ENCODE measurements at regions not wholly inside any gene's neighbourhood (a gene's known extent, or its start where the extent isn't known, plus 50 kb on each side); places are given as distances from the start of the nearest gene placed in this dataset.

DNA sequence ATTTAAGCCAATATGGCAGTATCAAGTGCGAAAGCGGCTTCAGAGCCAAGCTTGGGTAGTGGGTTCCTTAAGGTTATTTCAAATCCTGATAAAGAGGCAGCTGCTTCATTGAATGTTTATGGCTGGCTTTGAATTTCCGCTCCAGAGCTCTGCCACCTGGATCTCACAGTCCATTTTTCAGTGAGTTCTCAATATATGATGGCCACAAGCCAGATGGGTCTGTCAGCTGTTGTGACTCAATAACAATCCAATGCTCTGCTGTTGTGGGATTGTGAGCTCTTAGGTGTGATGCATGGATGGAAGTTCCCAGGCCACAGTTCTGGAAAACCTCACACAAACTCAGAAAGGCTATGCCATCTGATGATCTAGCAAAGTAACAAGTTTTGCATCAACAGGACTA is 743.8 kb upstream of the LRRN3 start:
- Histone ChIP-seq H3K4me3 (ENCODE audit: low read depth in 1 of 2, low read length in 2 of 2) (no peak overlapping the region), H3K36me3 (ENCODE audit: control insufficient read depth in 1 of 2, insufficient read depth in 2 of 2, low read length in 2 of 2) (no peaks in the 10 kb centered on the region), H3K27me3 (ENCODE audit: low read depth, low read length) (no peaks in the 10 kb centered on the region), H3K9me3 (ENCODE audit: control insufficient read depth in 1 of 2, low read length in 2 of 2) (no peaks in the 10 kb centered on the region), H3K27ac (ENCODE audit: low read length) (no peak overlapping the region), H3K4me1 (ENCODE audit: control insufficient read depth in 1 of 2, insufficient read depth in 2 of 2, low read length in 2 of 2) (no peaks in the 10 kb centered on the region)

DNA sequence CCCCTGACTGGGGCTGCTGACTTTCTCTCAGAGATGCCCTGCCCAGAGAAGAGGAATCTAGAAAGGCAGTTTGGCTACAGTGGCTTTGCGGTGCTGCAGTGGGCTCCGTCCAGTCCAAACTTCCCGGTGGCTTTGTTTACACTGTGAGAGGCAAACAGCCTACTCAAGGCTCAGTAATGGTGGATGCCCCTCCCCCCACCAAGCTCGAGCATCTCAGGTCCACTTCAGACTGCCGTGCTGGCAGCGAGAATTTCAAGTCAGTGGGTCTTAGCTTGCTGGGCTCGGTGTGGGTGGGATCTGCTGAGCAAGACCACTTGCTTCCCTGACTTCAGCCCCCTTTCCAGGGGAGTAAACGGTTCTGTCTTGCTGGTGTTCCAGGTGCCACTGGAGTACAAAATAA is 734.5 kb upstream of the LRRN3 start:
- Histone ChIP-seq H3K9me3 (ENCODE audit: control insufficient read depth in 1 of 2, low read length in 2 of 2) (peaks cover 0 to 3% of the 10 kb centered on the region in 2 donors), H3K4me3 (ENCODE audit: low read depth in 1 of 2, low read length in 2 of 2) (no peak overlapping the region), H3K27me3 (ENCODE audit: low read depth, low read length) (no peaks in the 10 kb centered on the region), H3K36me3 (ENCODE audit: control insufficient read depth in 1 of 2, insufficient read depth in 2 of 2, low read length in 2 of 2) (no peaks in the 10 kb centered on the region), H3K4me1 (ENCODE audit: control insufficient read depth in 1 of 2, insufficient read depth in 2 of 2, low read length in 2 of 2) (peaks cover 0 to 5% of the 10 kb centered on the region in 2 donors), H3K27ac (ENCODE audit: low read length) (no peak overlapping the region)

DNA sequence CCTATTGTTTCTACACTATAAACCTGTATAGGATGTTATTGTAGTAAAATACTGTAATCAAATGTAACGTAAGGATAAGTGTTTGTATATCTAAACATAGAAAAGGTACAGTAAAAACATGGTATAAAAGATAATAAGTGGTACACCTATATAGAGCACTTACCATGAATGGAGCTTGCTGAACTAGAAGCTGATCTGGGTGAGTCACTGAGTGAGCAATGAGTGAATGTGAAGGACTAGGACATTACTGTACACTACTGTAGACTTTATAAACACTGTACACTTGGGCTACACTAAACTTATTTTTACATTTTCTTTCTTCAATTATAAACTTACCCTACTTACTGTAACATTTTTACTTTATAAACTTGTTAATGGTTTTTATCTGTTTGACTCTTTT is 732.9 kb upstream of the LRRN3 start:
- Histone ChIP-seq H3K27ac (ENCODE audit: low read length) (no peak overlapping the region), H3K9me3 (ENCODE audit: control insufficient read depth in 1 of 2, low read length in 2 of 2) (peaks cover 0 to 3% of the 10 kb centered on the region in 2 donors), H3K36me3 (ENCODE audit: control insufficient read depth in 1 of 2, insufficient read depth in 2 of 2, low read length in 2 of 2) (no peaks in the 10 kb centered on the region), H3K4me3 (ENCODE audit: low read depth in 1 of 2, low read length in 2 of 2) (no peak overlapping the region), H3K4me1 (ENCODE audit: control insufficient read depth in 1 of 2, insufficient read depth in 2 of 2, low read length in 2 of 2) (peaks cover 0 to 5% of the 10 kb centered on the region in 2 donors), H3K27me3 (ENCODE audit: low read depth, low read length) (no peaks in the 10 kb centered on the region)

DNA sequence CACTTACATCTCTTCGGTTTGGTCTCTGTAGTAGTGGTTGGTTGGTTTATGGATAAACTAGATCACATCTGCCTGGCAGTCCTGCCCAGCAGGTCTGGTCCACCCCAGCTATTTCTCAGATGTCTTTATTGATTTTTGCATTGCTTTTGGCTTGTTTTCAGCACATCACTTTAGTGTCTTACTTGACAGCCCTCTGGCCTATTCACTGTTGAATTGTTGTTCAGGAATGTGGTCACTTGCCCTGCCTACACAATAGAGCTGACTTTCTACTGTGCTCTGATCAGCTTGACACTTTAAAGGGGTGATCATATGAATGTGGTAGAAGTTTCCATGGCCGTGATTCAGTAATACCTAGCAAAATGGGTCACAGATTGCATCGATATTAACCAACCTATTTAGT is 719.2 kb upstream of the LRRN3 start:
- no peak overlapping the region for H3K4me3 ChIP-seq (ENCODE audit: low read depth in 1 of 2, low read length in 2 of 2)
- H3K27me3 ChIP-seq (ENCODE audit: low read depth, low read length): no peaks in the 10 kb centered on the region
- H3K4me1 ChIP-seq (ENCODE audit: control insufficient read depth in 1 of 2, insufficient read depth in 2 of 2, low read length in 2 of 2): no peaks in the 10 kb centered on the region
- no peaks in the 10 kb centered on the region for H3K36me3 ChIP-seq (ENCODE audit: control insufficient read depth in 1 of 2, insufficient read depth in 2 of 2, low read length in 2 of 2)
- no peaks in the 10 kb centered on the region for H3K9me3 ChIP-seq (ENCODE audit: control insufficient read depth in 1 of 2, low read length in 2 of 2)
- no peak overlapping the region for H3K27ac ChIP-seq (ENCODE audit: low read length)

- no peak overlapping the region for H3K4me3 ChIP-seq (ENCODE audit: low read depth in 1 of 2, low read length in 2 of 2)
- no peak overlapping the region for H3K27ac ChIP-seq (ENCODE audit: low read length)
- H3K27me3 ChIP-seq (ENCODE audit: low read depth, low read length): no peaks in the 10 kb centered on the region
- no peaks in the 10 kb centered on the region for H3K9me3 ChIP-seq (ENCODE audit: control insufficient read depth in 1 of 2, low read length in 2 of 2)
- H3K36me3 ChIP-seq (ENCODE audit: control insufficient read depth in 1 of 2, insufficient read depth in 2 of 2, low read length in 2 of 2): no peaks in the 10 kb centered on the region
- H3K4me1 ChIP-seq (ENCODE audit: control insufficient read depth in 1 of 2, insufficient read depth in 2 of 2, low read length in 2 of 2): no peaks in the 10 kb centered on the region
Observed at GRCh38 chr7:110372685-110373084, 718.2 kb upstream of the LRRN3 start.

DNA sequence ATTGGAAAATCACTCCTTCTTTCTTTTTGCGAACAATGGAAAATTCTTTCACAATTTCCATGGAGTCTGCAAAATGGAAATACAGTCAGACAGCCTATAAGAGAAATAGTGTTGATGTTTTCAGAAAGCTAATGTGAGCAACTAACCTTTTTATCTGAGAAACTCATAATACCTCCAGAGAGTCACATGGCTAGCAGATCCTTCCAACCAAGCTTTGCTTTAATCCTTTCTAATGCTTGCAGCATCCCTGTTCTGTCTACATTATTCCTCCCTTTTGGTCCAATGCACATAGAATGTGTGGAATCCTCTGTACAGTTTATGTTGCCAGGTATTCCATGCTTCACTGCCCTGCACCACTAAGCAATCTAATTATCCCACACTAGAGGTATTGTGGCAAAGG is 717.5 kb upstream of the LRRN3 start:
- Histone ChIP-seq H3K27ac (ENCODE audit: low read length) (no peak overlapping the region), H3K4me3 (ENCODE audit: low read depth in 1 of 2, low read length in 2 of 2) (no peak overlapping the region), H3K9me3 (ENCODE audit: control insufficient read depth in 1 of 2, low read length in 2 of 2) (no peaks in the 10 kb centered on the region), H3K27me3 (ENCODE audit: low read depth, low read length) (no peaks in the 10 kb centered on the region), H3K4me1 (ENCODE audit: control insufficient read depth in 1 of 2, insufficient read depth in 2 of 2, low read length in 2 of 2) (no peaks in the 10 kb centered on the region), H3K36me3 (ENCODE audit: control insufficient read depth in 1 of 2, insufficient read depth in 2 of 2, low read length in 2 of 2) (no peaks in the 10 kb centered on the region)

- no peak overlapping the region for H3K27ac ChIP-seq (ENCODE audit: low read length)
- H3K4me1 ChIP-seq (ENCODE audit: control insufficient read depth in 1 of 2, insufficient read depth in 2 of 2, low read length in 2 of 2): no peaks in the 10 kb centered on the region
- no peaks in the 10 kb centered on the region for H3K36me3 ChIP-seq (ENCODE audit: control insufficient read depth in 1 of 2, insufficient read depth in 2 of 2, low read length in 2 of 2)
- H3K27me3 ChIP-seq (ENCODE audit: low read depth, low read length): no peaks in the 10 kb centered on the region
- H3K4me3 ChIP-seq (ENCODE audit: low read depth in 1 of 2, low read length in 2 of 2): no peak overlapping the region
- no peaks in the 10 kb centered on the region for H3K9me3 ChIP-seq (ENCODE audit: control insufficient read depth in 1 of 2, low read length in 2 of 2)
Observed at GRCh38 chr7:110373859-110374258, 717.1 kb upstream of the LRRN3 start.

DNA sequence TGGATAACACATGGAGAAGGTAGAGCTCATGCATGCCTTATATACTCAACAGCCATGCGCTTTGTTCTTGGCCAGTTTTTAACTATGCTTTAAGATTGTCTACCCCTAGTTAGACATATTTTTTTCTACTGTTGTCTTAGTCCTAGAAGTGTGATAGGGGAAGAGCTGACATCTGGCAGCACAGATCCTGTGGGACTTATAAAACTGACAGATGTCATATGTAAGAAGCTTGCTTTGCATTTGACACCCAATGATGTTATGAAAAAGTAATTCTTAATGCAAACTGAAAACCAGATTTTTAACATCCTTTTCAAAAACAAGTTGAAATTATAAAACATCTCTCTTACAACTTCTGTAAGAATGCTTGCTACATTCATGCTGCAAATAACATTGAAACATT is 715.9 kb upstream of the LRRN3 start:
- no peaks in the 10 kb centered on the region for H3K36me3 ChIP-seq (ENCODE audit: control insufficient read depth in 1 of 2, insufficient read depth in 2 of 2, low read length in 2 of 2)

GRCh38 chr7:110382736-110383135 is 708.2 kb upstream of the LRRN3 start:
- no peaks in the 10 kb centered on the region for H3K27me3 ChIP-seq (ENCODE audit: low read depth, low read length)

More for the DNA sequence above, 715.9 kb upstream of the LRRN3 start:
- Histone ChIP-seq H3K9me3 (ENCODE audit: control insufficient read depth in 1 of 2, low read length in 2 of 2) (no peaks in the 10 kb centered on the region), H3K27ac (ENCODE audit: low read length) (no peak overlapping the region), H3K4me3 (ENCODE audit: low read depth in 1 of 2, low read length in 2 of 2) (no peak overlapping the region), H3K4me1 (ENCODE audit: control insufficient read depth in 1 of 2, insufficient read depth in 2 of 2, low read length in 2 of 2) (no peaks in the 10 kb centered on the region), H3K27me3 (ENCODE audit: low read depth, low read length) (no peaks in the 10 kb centered on the region)

DNA sequence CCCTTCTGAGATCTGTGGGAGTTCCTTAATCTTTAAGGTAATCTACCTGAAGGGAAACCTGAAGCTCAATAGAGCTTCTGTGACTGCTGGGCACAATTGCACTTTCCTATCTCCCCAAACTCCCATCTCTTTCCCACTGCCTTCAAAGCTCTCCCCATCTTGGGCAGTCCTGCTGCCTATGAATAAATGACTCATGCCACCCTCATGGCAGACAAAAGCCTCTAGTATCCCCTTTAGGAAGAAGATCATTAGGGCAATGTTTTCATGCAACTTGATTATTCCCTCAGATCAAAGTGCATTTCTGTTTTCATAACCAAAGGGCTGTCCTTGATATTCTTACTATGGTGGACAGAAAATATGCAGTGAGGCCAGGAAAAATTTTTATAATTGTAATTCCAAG is 704.9 kb upstream of the LRRN3 start:
- Histone ChIP-seq H3K4me1 (ENCODE audit: control insufficient read depth in 1 of 2, insufficient read depth in 2 of 2, low read length in 2 of 2) (no peaks in the 10 kb centered on the region), H3K36me3 (ENCODE audit: control insufficient read depth in 1 of 2, insufficient read depth in 2 of 2, low read length in 2 of 2) (no peaks in the 10 kb centered on the region), H3K4me3 (ENCODE audit: low read depth in 1 of 2, low read length in 2 of 2) (no peak overlapping the region)

More at GRCh38 chr7:110382736-110383135, 708.2 kb upstream of the LRRN3 start:
- H3K4me3 ChIP-seq (ENCODE audit: low read depth in 1 of 2, low read length in 2 of 2): no peak overlapping the region
- H3K9me3 ChIP-seq (ENCODE audit: control insufficient read depth in 1 of 2, low read length in 2 of 2): no peaks in the 10 kb centered on the region
- H3K4me1 ChIP-seq (ENCODE audit: control insufficient read depth in 1 of 2, insufficient read depth in 2 of 2, low read length in 2 of 2): no peaks in the 10 kb centered on the region
- H3K36me3 ChIP-seq (ENCODE audit: control insufficient read depth in 1 of 2, insufficient read depth in 2 of 2, low read length in 2 of 2): no peaks in the 10 kb centered on the region
- no peak overlapping the region for H3K27ac ChIP-seq (ENCODE audit: low read length)

GRCh38 chr7:110386913-110387312 is 704.0 kb upstream of the LRRN3 start:
- H3K4me3 ChIP-seq (ENCODE audit: low read depth in 1 of 2, low read length in 2 of 2): no peak overlapping the region
- no peaks in the 10 kb centered on the region for H3K9me3 ChIP-seq (ENCODE audit: control insufficient read depth in 1 of 2, low read length in 2 of 2)
- no peaks in the 10 kb centered on the region for H3K27me3 ChIP-seq (ENCODE audit: low read depth, low read length)
- no peaks in the 10 kb centered on the region for H3K36me3 ChIP-seq (ENCODE audit: control insufficient read depth in 1 of 2, insufficient read depth in 2 of 2, low read length in 2 of 2)
- H3K4me1 ChIP-seq (ENCODE audit: control insufficient read depth in 1 of 2, insufficient read depth in 2 of 2, low read length in 2 of 2): no peaks in the 10 kb centered on the region
- H3K27ac ChIP-seq (ENCODE audit: low read length): no peak overlapping the region

More for the DNA sequence above, 704.9 kb upstream of the LRRN3 start:
- Histone ChIP-seq H3K27ac (ENCODE audit: low read length) (no peak overlapping the region), H3K27me3 (ENCODE audit: low read depth, low read length) (no peaks in the 10 kb centered on the region), H3K9me3 (ENCODE audit: control insufficient read depth in 1 of 2, low read length in 2 of 2) (no peaks in the 10 kb centered on the region)

GRCh38 chr7:110387689-110388088 is 703.2 kb upstream of the LRRN3 start:
- H3K4me3 ChIP-seq (ENCODE audit: low read depth in 1 of 2, low read length in 2 of 2): no peak overlapping the region
- no peaks in the 10 kb centered on the region for H3K27me3 ChIP-seq (ENCODE audit: low read depth, low read length)
- H3K4me1 ChIP-seq (ENCODE audit: control insufficient read depth in 1 of 2, insufficient read depth in 2 of 2, low read length in 2 of 2): no peaks in the 10 kb centered on the region
- no peaks in the 10 kb centered on the region for H3K36me3 ChIP-seq (ENCODE audit: control insufficient read depth in 1 of 2, insufficient read depth in 2 of 2, low read length in 2 of 2)
- H3K9me3 ChIP-seq (ENCODE audit: control insufficient read depth in 1 of 2, low read length in 2 of 2): no peaks in the 10 kb centered on the region
- H3K27ac ChIP-seq (ENCODE audit: low read length): no peak overlapping the region

Measured in muscle layer of duodenum (tissue), 2 donors.